Activated gamma-delta T cell treated with anti-CD3 and anti-CD28 coated beads, Interleukin-2, amount 50 U/mL, for 16 hours (primary cell): ENCODE measurements at regions not wholly inside any gene's neighbourhood (a gene's known extent, or its start where the extent isn't known, plus 50 kb on each side); places are given as distances from the start of the nearest gene placed in this dataset.
"Not testable (repeated sequence)": the region's sequence is repeated elsewhere in the genome, so short reads cannot be mapped to it uniquely, and the experiment has no call there.

Experiments used
- DNase-seq: peaks from one replicate; pipeline ENCODE4 v3.0.0-alpha.2; 2020; ENCODE audit warnings: low read depth

- DNase-seq: no peak
Measured at GRCh38 chr6:12548526-12548925, 168.0 kb upstream of the PHACTR1 start.

- DNase-seq: not testable (repeated sequence)
Measured at GRCh38 chr6:12549445-12549844, 167.1 kb upstream of the PHACTR1 start.

GRCh38 chr6:12554820-12555219 is 161.7 kb upstream of the PHACTR1 start:
- not testable (repeated sequence) for DNase-seq

- DNase-seq: no peak
Measured at GRCh38 chr6:12555267-12555666, 161.3 kb upstream of the PHACTR1 start.

GRCh38 chr6:12555781-12556180 is 160.8 kb upstream of the PHACTR1 start:
- no peak for DNase-seq

GRCh38 chr6:12557765-12558164 is 158.8 kb upstream of the PHACTR1 start:
- DNase-seq: no peak

GRCh38 chr6:12560315-12560714 is 156.3 kb upstream of the PHACTR1 start:
- no peak for DNase-seq

GRCh38 chr6:12566618-12567123 is 149.9 kb upstream of the PHACTR1 start:
- DNase-seq: no peak

- DNase-seq: no peak
Measured at GRCh38 chr6:12567682-12568081, 148.9 kb upstream of the PHACTR1 start.

- DNase-seq: no peak
Measured at GRCh38 chr6:12569646-12570045, 146.9 kb upstream of the PHACTR1 start.

- no peak for DNase-seq
Measured at GRCh38 chr6:12570461-12571030, 146.0 kb upstream of the PHACTR1 start.

GRCh38 chr6:12572896-12573827 is 143.4 kb upstream of the PHACTR1 start:
- no peak for DNase-seq

- DNase-seq: no peak
Measured at GRCh38 chr6:12575961-12576360, 140.6 kb upstream of the PHACTR1 start.

- DNase-seq: no peak
Measured at GRCh38 chr6:12576389-12576788, 140.2 kb upstream of the PHACTR1 start.

- DNase-seq: no peak
Measured at GRCh38 chr6:12577124-12577850, 139.3 kb upstream of the PHACTR1 start.

- no peak for DNase-seq
Measured at GRCh38 chr6:12578097-12578496, 138.5 kb upstream of the PHACTR1 start.

GRCh38 chr6:12578751-12579150 is 137.8 kb upstream of the PHACTR1 start:
- DNase-seq: no peak

- DNase-seq: no peak
Measured at GRCh38 chr6:12580290-12580689, 136.3 kb upstream of the PHACTR1 start.

GRCh38 chr6:12582421-12583110 is 134.0 kb upstream of the PHACTR1 start:
- no peak for DNase-seq

GRCh38 chr6:12584631-12585405 is 131.7 kb upstream of the PHACTR1 start:
- DNase-seq: no peak

GRCh38 chr6:12585497-12585958 is 131.0 kb upstream of the PHACTR1 start:
- DNase-seq: no peak
